ENCODE measurements at regions not wholly inside any gene's neighbourhood (a gene's known extent, or its start where the extent isn't known, plus 50 kb on each side); places are given as distances from the start of the nearest gene placed in this dataset. TPM values are rescaled to one million over a fixed set of nuclear protein-coding genes. Genes with fewer than 3 reads are reported as not detected.

Small RNA genes in the stretch of these regions (microRNA-seq; reads per million reads assigned to microRNA genes)
- not detected for gene MIR5002 (ENCODE audit: borderline microRNAs expressed)
- gene MIR6083 (ENCODE audit: borderline microRNAs expressed), result not detected

Data from naive thymus-derived CD8-positive, alpha-beta T cell (primary cell).